Fibroblast of villous mesenchyme (primary cell): ENCODE measurements at regions not wholly inside any gene's neighbourhood (a gene's known extent, or its start where the extent isn't known, plus 50 kb on each side); places are given as distances from the start of the nearest gene placed in this dataset.

Source experiments
- DNase-seq: peaks from one replicate; pipeline ENCODE4 v3.0.0-alpha.2; 2010; ENCODE audit warnings: low read depth
- H3K4me3 ChIP-seq: 2 replicates; pipeline ENCODE4 v1.5.1; 2011; ENCODE audit warnings: low read depth, mild to moderate bottlenecking, low read length
- CTCF ChIP-seq: IDR thresholded peaks from 2 replicates; pipeline ENCODE4 v1.5.1; 2012; ENCODE audit warnings: low read depth, mild to moderate bottlenecking, low read length; ENCODE audit not compliant: insufficient read depth

GRCh38 chr15:57835119-57835518 lies 128.6 kb downstream of the POLR2M start:
- no peak overlapping the region for H3K4me3 ChIP-seq
- no peak for TF ChIP-seq CTCF
- DNase-seq = no peak

GRCh38 chr15:57849317-57849716 lies 142.8 kb downstream of the POLR2M start:
- no peak for TF ChIP-seq CTCF
- no peak overlapping the region for H3K4me3 ChIP-seq
- DNase-seq = no peak

GRCh38 chr15:57854531-57854930 lies 148.0 kb downstream of the POLR2M start:
- TF ChIP-seq CTCF = no peak
- H3K4me3 ChIP-seq = no peak overlapping the region
- DNase-seq = no peak

- TF ChIP-seq CTCF = no peak
- DNase-seq = no peak
- H3K4me3 ChIP-seq = no peak overlapping the region
These were observed 151.4 kb downstream of the POLR2M start for GRCh38 chr15:57857871-57858270.

GRCh38 chr15:57859130-57859685 lies 152.7 kb downstream of the POLR2M start:
- DNase-seq = no peak
- TF ChIP-seq CTCF = no peak
- no peak overlapping the region for H3K4me3 ChIP-seq

GRCh38 chr15:57861034-57861638 lies 154.6 kb downstream of the POLR2M start:
- peak; percentile 77 for DNase-seq
- TF ChIP-seq CTCF = peak; percentile 81
- no peak overlapping the region for H3K4me3 ChIP-seq
